B cell (primary cell): ENCODE measurements at regions not wholly inside any gene's neighbourhood (a gene's known extent, or its start where the extent isn't known, plus 50 kb on each side); places are given as distances from the start of the nearest gene placed in this dataset.

Source experiments
- EZH2 ChIP-seq: IDR thresholded peaks from 2 replicates; pipeline ENCODE4 v1.6.1; 2012; ENCODE audit warnings: borderline replicate concordance, low read depth, mild to moderate bottlenecking, moderate library complexity, low read length; ENCODE audit not compliant: insufficient read depth, poor library complexity, severe bottlenecking
- TF ChIP-seq, protein P1 (sequence below): fragments of 200-600 bp; IDR thresholded peaks from one replicate; pipeline ENCODE4 v1.8.0; 2022; ENCODE audit warnings: antibody characterized with exemption, mild to moderate bottlenecking

DNA sequence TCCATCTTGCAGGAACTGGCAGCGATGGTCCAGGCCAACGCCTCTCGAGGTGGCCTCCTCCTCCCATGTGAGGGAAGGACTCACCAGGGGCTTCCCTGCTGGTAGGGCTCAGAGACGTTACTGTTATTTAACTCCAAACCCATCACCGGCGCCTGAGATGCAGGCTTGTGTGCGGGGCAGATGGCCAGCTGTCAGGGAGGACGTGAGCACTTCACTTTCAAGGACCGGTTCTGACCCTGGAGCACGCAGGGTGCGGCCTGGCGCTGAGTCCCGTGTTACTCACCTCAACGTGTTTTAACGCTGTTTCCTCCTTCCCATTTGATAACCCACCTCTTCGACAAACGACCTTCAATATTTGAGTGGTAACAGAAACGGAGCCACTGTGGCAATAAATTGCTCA is 350.2 kb downstream of the ZNF516 start:
- TF ChIP-seq, protein P1, sequence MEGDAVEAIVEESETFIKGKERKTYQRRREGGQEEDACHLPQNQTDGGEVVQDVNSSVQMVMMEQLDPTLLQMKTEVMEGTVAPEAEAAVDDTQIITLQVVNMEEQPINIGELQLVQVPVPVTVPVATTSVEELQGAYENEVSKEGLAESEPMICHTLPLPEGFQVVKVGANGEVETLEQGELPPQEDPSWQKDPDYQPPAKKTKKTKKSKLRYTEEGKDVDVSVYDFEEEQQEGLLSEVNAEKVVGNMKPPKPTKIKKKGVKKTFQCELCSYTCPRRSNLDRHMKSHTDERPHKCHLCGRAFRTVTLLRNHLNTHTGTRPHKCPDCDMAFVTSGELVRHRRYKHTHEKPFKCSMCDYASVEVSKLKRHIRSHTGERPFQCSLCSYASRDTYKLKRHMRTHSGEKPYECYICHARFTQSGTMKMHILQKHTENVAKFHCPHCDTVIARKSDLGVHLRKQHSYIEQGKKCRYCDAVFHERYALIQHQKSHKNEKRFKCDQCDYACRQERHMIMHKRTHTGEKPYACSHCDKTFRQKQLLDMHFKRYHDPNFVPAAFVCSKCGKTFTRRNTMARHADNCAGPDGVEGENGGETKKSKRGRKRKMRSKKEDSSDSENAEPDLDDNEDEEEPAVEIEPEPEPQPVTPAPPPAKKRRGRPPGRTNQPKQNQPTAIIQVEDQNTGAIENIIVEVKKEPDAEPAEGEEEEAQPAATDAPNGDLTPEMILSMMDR, result no peak
- no peak for TF ChIP-seq EZH2
